B cell (primary cell): ENCODE measurements at regions not wholly inside any gene's neighbourhood (a gene's known extent, or its start where the extent isn't known, plus 50 kb on each side); places are given as distances from the start of the nearest gene placed in this dataset.

Experiments used
- ATAC-seq: fragments of 200-7000 bp; cut with Tn5 transposase; one replicate; pipeline ENCODE4 v1.10.0; 2021; ENCODE audit warnings: low read depth, mild to moderate bottlenecking, moderate number of reproducible peaks, moderate library complexity
- CTCF ChIA-PET: fragments of 350-600 bp; sonication (Branson Sonifier 250); formaldehyde crosslinking; loops from one replicate; lab custom pipeline; 2021; ENCODE audit warnings: antibody characterized with exemption, inconsistent platforms; lab: Charles Lee
- POLR2A ChIA-PET: fragments of 350-600 bp; sonication (Branson Sonifier 250); formaldehyde crosslinking; loops from one replicate; lab custom pipeline; 2021; ENCODE audit warnings: antibody characterized with exemption; lab: Charles Lee
- DNase-seq: peaks from one replicate; pipeline ENCODE4 v3.0.0; 2013
- H2AFZ ChIP-seq: 2 replicates; pipeline ENCODE4 v1.6.1; 2012; ENCODE audit warnings: mild to moderate bottlenecking, low read depth, low read length; ENCODE audit not compliant: insufficient read depth, poor library complexity, severe bottlenecking
- H3K27ac ChIP-seq, 2 donors: 1 replicate in 1 of 2; 2 replicates in 1 of 2; pipeline ENCODE4 v1.5.1; 2012 to 2013; ENCODE audit warnings: low read length in 2 of 2, mild to moderate bottlenecking in 2 of 2, moderate library complexity in 1 of 2
- H3K27me3 ChIP-seq, 4 experiments: fragments of 200-600 bp in 1 of 4; sonication (generic) in 1 of 4; replicated peaks in 1 of 4; 1 replicate in 2 of 4; 2 replicates in 2 of 4; pipeline versions ENCODE4 v1.6.1 to v1.7.0; 2013 to 2016; ENCODE audit warnings: low read length in 3 of 4, mild to moderate bottlenecking in 2 of 4, mixed read lengths in 1 of 4, moderate library complexity in 1 of 4; ENCODE audit not compliant: insufficient read depth in 4 of 4, control insufficient read depth in 3 of 4; ENCODE audit errors: control extremely low read depth in 1 of 4
- H3K36me3 ChIP-seq, 2 experiments: replicated peaks in 1 of 2; 1 replicate in 1 of 2; 2 replicates in 1 of 2; pipeline versions ENCODE4 v1.6.1 to v1.7.1; 2013; ENCODE audit warnings: low read length in 1 of 2; ENCODE audit not compliant: insufficient read depth in 2 of 2, control insufficient read depth in 1 of 2; ENCODE audit errors: control extremely low read depth in 1 of 2, extremely low read depth in 1 of 2
- H3K4me1 ChIP-seq, 2 donors: fragments of 200-600 bp in 1 of 2; sonication (generic) in 1 of 2; 1 replicate in 1 of 2; 2 replicates in 1 of 2; pipeline versions ENCODE4 v1.5.1 to v1.6.1; 2013 to 2017; ENCODE audit warnings: low read length in 2 of 2; ENCODE audit not compliant: control insufficient read depth in 2 of 2, insufficient read depth in 2 of 2
- H3K4me2 ChIP-seq: replicated peaks from 2 replicates; pipeline ENCODE3; 2012; ENCODE audit warnings: mild to moderate bottlenecking, low read depth, low read length; ENCODE audit not compliant: poor library complexity, severe bottlenecking
- H3K4me3 ChIP-seq, 5 experiments: fragments of 200-600 bp in 1 of 5; sonication (generic) in 1 of 5; 1 replicate in 3 of 5; 2 replicates in 2 of 5; pipeline versions ENCODE4 v1.5.1 to v1.7.0; 2011 to 2016; ENCODE audit warnings: low read length in 4 of 5, mild to moderate bottlenecking in 4 of 5, low read depth in 2 of 5, control low read depth in 1 of 5, moderate library complexity in 1 of 5; ENCODE audit not compliant: insufficient read depth in 1 of 5; ENCODE audit errors: control extremely low read depth in 1 of 5, extremely low read depth in 1 of 5
- H3K79me2 ChIP-seq: fragments of 200-600 bp; sonication (generic); one replicate; pipeline ENCODE4 v1.6.0; 2016; ENCODE audit warnings: low read length; ENCODE audit not compliant: control insufficient read depth, insufficient read depth
- H3K9ac ChIP-seq: fragments of 200-600 bp; sonication (generic); 2 replicates; pipeline ENCODE4 v1.6.1; 2017; ENCODE audit warnings: mild to moderate bottlenecking, low read length, moderate library complexity
- H3K9me3 ChIP-seq, 3 donors: one replicate each; pipeline versions ENCODE4 v1.6.1 to v1.7.1; 2013; ENCODE audit warnings: low read length in 2 of 3; ENCODE audit not compliant: control insufficient read depth in 2 of 3, insufficient read depth in 1 of 3; ENCODE audit errors: control extremely low read depth in 1 of 3
- H4K20me1 ChIP-seq: 2 replicates; pipeline ENCODE4 v1.6.0; 2012; ENCODE audit warnings: mild to moderate bottlenecking, low read length; ENCODE audit not compliant: insufficient read depth, control insufficient read depth, poor library complexity, severe bottlenecking
- H3K27ac Mint-ChIP-seq: one replicate; pipeline ENCODE4 v1.8.0; 2021; ENCODE audit warnings: mixed read lengths
- H3K27me3 Mint-ChIP-seq: one replicate; pipeline ENCODE4 v1.8.0; 2021; ENCODE audit warnings: mixed read lengths
- H3K4me1 Mint-ChIP-seq: one replicate; pipeline ENCODE4 v1.8.0; 2021; ENCODE audit warnings: mixed read lengths
- H3K4me3 Mint-ChIP-seq: one replicate; pipeline ENCODE4 v1.8.0; 2021; ENCODE audit warnings: mixed read lengths
- H3K9me3 Mint-ChIP-seq: one replicate; pipeline ENCODE4 v1.8.0; 2022; ENCODE audit warnings: mixed read lengths; ENCODE audit not compliant: insufficient read depth
- CTCF ChIP-seq: fragments of 200-600 bp; IDR thresholded peaks from one replicate; pipeline ENCODE4 v1.8.0; 2022; ENCODE audit warnings: antibody characterized with exemption, mild to moderate bottlenecking
- EZH2 ChIP-seq: IDR thresholded peaks from 2 replicates; pipeline ENCODE4 v1.6.1; 2012; ENCODE audit warnings: borderline replicate concordance, low read depth, mild to moderate bottlenecking, moderate library complexity, low read length; ENCODE audit not compliant: insufficient read depth, poor library complexity, severe bottlenecking
- WGBS: methylation state at CpG from one replicate; pipeline ENCODE4 v1.1.5; 2013; ENCODE audit warnings: missing lambda C conversion rate; ENCODE audit not compliant: insufficient coverage; 5-methylcytosine and 5-hydroxymethylcytosine counted together
- intact Hi-C: fragments of 100-400 bp; cut with micrococcal nuclease; formaldehyde crosslinking; loops from one replicate; pipeline ENCODE4 v1.10.0; 2022

GRCh38 chr15:94639701-94640100 lies 408.3 kb downstream of the MCTP2 start:
- ATAC-seq (no peak), DNase-seq (no peak)
- no peaks in the 10 kb centered on the region for H3K79me2 ChIP-seq
- no peaks in the 10 kb centered on the region for H3K4me1 ChIP-seq
- intact Hi-C loops: no loop called here
- TF ChIP-seq CTCF: no peak
- no peak for TF ChIP-seq EZH2
- peaks cover 0 to 2% (median 0%) of the 10 kb centered on the region in 4 experiments for H3K27me3 ChIP-seq
- H3K9ac ChIP-seq: no peak overlapping the region
- Mint-ChIP-seq H3K27ac (no peak overlapping the region), H3K4me3 (no peak overlapping the region), H3K27me3 (peaks cover 25% of the 10 kb centered on the region), H3K4me1 (no peaks in the 10 kb centered on the region), H3K9me3 (no peaks in the 10 kb centered on the region)
- ChIA-PET POLR2A (no interaction called here), CTCF (no interaction called here)
- no peak overlapping the region for H3K27ac ChIP-seq
- H3K4me2 ChIP-seq: no peak overlapping the region
- no peak overlapping the region for H3K4me3 ChIP-seq
- H3K36me3 ChIP-seq: no peaks in the 10 kb centered on the region
- no peak overlapping the region for H2AFZ ChIP-seq
- WGBS: no CpG with 5 or more reads among the region's 4 CpGs
- no peaks in the 10 kb centered on the region for H3K9me3 ChIP-seq
- H4K20me1 ChIP-seq: no peaks in the 10 kb centered on the region

GRCh38 chr15:94644433-94644832 lies 413.1 kb downstream of the MCTP2 start:
- ChIA-PET CTCF (no interaction called here), POLR2A (no interaction called here)
- H3K9me3 ChIP-seq: peaks cover 0 to 2% (median 0%) of the 10 kb centered on the region in 3 donors
- TF ChIP-seq CTCF (no peak), EZH2 (no peak)
- H3K4me1 Mint-ChIP-seq: no peaks in the 10 kb centered on the region
- H2AFZ ChIP-seq: no peak overlapping the region
- no peaks in the 10 kb centered on the region for H3K9me3 Mint-ChIP-seq
- WGBS: no CpG with 5 or more reads among the region's 1 CpG
- no peak overlapping the region for H3K4me3 Mint-ChIP-seq
- no peak for DNase-seq
- H3K27ac Mint-ChIP-seq: no peak overlapping the region
- H4K20me1 ChIP-seq: no peaks in the 10 kb centered on the region
- no peak for ATAC-seq
- no peaks in the 10 kb centered on the region for H3K36me3 ChIP-seq
- intact Hi-C loops: no loop called here
- no peak overlapping the region for H3K9ac ChIP-seq
- peaks cover 9% of the 10 kb centered on the region for H3K27me3 Mint-ChIP-seq
- no peak overlapping the region for H3K4me3 ChIP-seq
- H3K4me2 ChIP-seq: no peak overlapping the region
- H3K4me1 ChIP-seq: no peaks in the 10 kb centered on the region
- H3K27me3 ChIP-seq: no peaks in the 10 kb centered on the region
- no peak overlapping the region for H3K27ac ChIP-seq
- H3K79me2 ChIP-seq: no peaks in the 10 kb centered on the region
